WI38 (cell line): ENCODE measurements at regions not wholly inside any gene's neighbourhood (a gene's known extent, or its start where the extent isn't known, plus 50 kb on each side); places are given as distances from the start of the nearest gene placed in this dataset.

Experiments
- H3K4me3 ChIP-seq: 2 replicates; pipeline ENCODE4 v1.5.1; 2011; ENCODE audit warnings: low read depth, mild to moderate bottlenecking, control low read depth, low read length
- TF ChIP-seq, protein P1 (sequence below): IDR thresholded peaks from 2 replicates; pipeline ENCODE4 v1.5.1; 2012; ENCODE audit warnings: low read depth, mild to moderate bottlenecking, control low read depth, low read length

GRCh38 chr3:127488740-127489139 is 101.8 kb downstream of the TPRA1 start:
- TF ChIP-seq, protein P1, sequence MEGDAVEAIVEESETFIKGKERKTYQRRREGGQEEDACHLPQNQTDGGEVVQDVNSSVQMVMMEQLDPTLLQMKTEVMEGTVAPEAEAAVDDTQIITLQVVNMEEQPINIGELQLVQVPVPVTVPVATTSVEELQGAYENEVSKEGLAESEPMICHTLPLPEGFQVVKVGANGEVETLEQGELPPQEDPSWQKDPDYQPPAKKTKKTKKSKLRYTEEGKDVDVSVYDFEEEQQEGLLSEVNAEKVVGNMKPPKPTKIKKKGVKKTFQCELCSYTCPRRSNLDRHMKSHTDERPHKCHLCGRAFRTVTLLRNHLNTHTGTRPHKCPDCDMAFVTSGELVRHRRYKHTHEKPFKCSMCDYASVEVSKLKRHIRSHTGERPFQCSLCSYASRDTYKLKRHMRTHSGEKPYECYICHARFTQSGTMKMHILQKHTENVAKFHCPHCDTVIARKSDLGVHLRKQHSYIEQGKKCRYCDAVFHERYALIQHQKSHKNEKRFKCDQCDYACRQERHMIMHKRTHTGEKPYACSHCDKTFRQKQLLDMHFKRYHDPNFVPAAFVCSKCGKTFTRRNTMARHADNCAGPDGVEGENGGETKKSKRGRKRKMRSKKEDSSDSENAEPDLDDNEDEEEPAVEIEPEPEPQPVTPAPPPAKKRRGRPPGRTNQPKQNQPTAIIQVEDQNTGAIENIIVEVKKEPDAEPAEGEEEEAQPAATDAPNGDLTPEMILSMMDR, result no peak
- H3K4me3 ChIP-seq, result no peak overlapping the region

GRCh38 chr3:127488141-127488672 is 102.3 kb downstream of the TPRA1 start:
- H3K4me3 ChIP-seq, result no peak overlapping the region
- TF ChIP-seq, protein P1, result no peak

- no peak overlapping the region for H3K4me3 ChIP-seq
- TF ChIP-seq, protein P1, result no peak
These were observed 103.3 kb downstream of the TPRA1 start for GRCh38 chr3:127487196-127487595.

GRCh38 chr3:127486321-127486944 is 104.1 kb downstream of the TPRA1 start:
- H3K4me3 ChIP-seq, result no peak overlapping the region
- TF ChIP-seq, protein P1, result no peak

DNA sequence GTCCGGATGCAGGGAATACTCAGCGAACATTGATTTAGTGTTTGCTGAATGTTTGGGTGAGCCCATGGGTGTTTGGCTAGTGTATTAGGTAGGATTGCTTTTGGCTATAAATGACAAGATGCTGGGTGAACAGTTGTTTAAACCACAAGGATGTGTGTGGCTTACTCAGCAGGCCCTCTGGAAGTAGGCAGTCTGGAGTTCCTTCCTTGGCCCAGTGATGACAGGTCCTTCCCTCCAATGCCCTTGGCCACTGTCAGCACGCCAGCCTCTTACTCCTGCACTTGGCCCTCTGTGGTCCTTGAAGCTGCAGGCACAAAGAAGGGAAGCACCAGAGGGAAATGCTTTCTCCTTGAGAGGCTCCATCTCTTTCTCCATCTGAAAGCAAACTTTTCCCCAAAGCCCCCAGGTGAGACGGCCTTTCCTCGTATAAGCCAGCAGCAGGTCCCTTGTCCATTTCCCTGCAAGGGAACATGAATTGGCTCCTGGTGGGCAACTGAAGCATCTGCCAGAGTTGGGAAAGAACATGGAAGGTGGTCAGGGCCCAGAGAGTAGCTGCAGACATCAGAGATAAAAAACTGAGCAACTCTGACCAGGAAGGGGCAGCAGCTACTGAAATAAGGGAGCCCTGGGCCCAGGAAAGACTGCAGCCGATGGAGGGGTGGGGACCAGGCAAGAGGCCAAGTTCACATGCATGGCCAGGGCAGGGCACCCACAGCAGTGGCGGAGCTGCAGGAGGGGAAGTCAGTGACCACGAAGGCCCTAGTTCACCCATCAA is 105.0 kb downstream of the TPRA1 start:
- H3K4me3 ChIP-seq, result no peak overlapping the region
- TF ChIP-seq, protein P1, result no peak

DNA sequence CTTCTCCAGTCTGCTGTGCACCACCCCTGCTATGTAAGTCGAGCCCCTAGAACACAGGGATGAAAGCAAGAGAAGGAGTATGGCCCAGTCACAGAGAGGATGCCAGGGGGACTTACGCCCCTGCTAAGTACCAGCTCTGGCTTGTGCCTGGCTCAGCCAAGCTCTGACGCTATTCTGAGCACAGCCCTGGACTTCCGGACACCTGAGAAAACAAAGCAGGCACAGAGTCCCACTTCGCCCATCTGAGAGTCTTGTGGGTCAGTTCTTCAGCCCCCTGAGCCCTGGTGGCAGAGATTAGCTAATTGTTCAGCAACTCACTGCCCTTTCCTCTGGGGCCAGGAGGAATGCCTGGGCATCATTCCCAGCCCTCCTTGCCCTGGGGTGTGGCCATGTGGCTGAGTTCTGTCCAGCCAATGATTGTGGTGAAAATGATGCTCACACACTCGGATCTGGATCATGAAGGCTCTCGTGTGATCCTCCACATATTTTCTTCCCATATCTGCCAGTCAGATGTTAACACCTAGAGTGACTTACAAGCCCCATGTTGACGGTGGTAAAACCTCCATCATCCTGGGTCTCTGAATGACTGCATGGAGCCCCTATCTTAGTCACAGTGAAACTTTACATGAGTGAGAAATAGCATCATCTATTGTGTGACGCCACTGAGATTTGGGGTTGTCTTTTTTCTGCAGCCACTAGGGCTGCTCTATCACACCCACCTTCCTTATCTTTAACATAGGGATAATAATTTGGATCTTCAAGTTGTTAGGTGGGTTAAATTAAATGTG is 105.7 kb downstream of the TPRA1 start:
- TF ChIP-seq, protein P1, result no peak
- no peak overlapping the region for H3K4me3 ChIP-seq
